ENCODE measurements at regions not wholly inside any gene's neighbourhood (a gene's known extent, or its start where the extent isn't known, plus 50 kb on each side); places are given as distances from the start of the nearest gene placed in this dataset.
"Not testable (repeated sequence)": the region's sequence is repeated elsewhere in the genome, so short reads cannot be mapped to it uniquely, and the experiment has no call there.

- not testable (repeated sequence) for H3K4me1 ChIP-seq (ENCODE audit: insufficient read depth, low read length); H3K4me3 ChIP-seq (ENCODE audit: low read length); H3K27me3 ChIP-seq (ENCODE audit: insufficient read depth, low read length); H3K9me3 ChIP-seq (ENCODE audit: low read depth, low read length)
These were observed 69.0 kb downstream of the TMEM121 start for GRCh38 chr14:105595346-105595745.

DNA sequence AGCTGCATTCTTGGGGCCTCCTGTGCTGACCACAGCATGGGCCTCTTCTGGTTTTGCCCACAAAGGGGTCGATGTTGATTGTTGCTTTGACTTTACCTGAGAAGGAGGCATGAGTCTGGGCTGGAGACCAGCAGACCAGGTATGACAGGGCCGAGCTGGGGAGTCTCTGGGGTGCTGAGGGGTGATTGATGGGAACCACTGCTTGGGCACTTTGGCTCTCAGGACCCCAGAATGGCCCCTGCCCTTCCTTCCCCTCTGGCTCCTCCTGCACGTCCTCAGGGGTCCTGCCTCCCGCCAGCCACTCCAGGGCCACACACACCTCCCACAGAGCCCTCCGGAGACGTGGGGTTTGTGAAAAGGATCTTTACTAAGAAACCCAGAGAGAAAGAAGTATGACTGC lies 70.0 kb downstream of the TMEM121 start:
- not testable (repeated sequence) for H3K9me3 ChIP-seq (ENCODE audit: low read depth, low read length); H3K4me3 ChIP-seq (ENCODE audit: low read length); H3K4me1 ChIP-seq (ENCODE audit: insufficient read depth, low read length); H3K27me3 ChIP-seq (ENCODE audit: insufficient read depth, low read length)

GRCh38 chr14:105598040-105598763 lies 71.8 kb downstream of the TMEM121 start:
- H3K27me3 ChIP-seq (ENCODE audit: insufficient read depth, low read length); H3K4me1 ChIP-seq (ENCODE audit: insufficient read depth, low read length); H3K9me3 ChIP-seq (ENCODE audit: low read depth, low read length); H3K4me3 ChIP-seq (ENCODE audit: low read length): not testable (repeated sequence)

GRCh38 chr14:105598925-105599586 lies 72.7 kb downstream of the TMEM121 start:
- H3K4me1 ChIP-seq (ENCODE audit: insufficient read depth, low read length); H3K27me3 ChIP-seq (ENCODE audit: insufficient read depth, low read length); H3K4me3 ChIP-seq (ENCODE audit: low read length): not testable (repeated sequence)

DNA sequence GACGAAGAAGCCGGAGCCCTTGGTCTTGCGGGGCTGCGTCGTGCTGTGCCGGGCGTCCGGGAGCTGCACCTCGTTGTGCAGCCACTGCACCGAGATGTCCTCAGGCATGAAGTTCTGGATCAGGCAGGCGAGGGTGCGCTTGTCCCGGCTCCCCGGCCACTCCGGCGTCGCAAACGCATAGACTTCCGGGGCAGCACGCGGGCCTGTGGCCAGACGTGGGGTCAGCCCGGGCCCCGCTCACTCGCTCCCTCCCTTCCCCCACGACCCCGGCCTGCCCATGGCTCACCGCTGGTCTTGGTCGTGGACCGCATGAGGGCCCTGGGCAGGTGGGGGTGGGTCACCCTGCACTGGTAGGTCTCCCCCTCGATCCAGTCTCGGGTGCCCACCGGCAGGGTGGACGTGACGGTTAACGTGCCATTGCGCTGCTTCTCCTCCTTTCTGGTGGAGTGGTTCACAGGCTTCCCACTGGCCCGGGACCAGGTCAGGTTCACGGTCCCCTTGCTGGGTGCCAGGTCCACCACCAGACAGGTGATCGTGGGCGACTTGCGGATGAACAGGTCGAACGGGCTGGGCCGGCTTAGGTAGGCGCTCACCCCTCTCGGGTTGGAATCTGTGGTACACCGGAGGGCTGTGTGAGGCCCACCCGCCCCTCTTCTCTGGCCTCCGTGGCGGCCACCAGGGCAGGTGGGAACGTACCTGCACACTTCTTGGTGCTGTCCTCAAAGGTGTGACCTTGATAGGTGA lies 74.0 kb downstream of the TMEM121 start:
- H3K4me1 ChIP-seq (ENCODE audit: insufficient read depth, low read length); H3K27me3 ChIP-seq (ENCODE audit: insufficient read depth, low read length); H3K4me3 ChIP-seq (ENCODE audit: low read length); H3K9me3 ChIP-seq (ENCODE audit: low read depth, low read length): not testable (repeated sequence)

More at GRCh38 chr14:105598925-105599586, 72.7 kb downstream of the TMEM121 start:
- H3K9me3 ChIP-seq (ENCODE audit: low read depth, low read length), result not testable (repeated sequence)

DNA sequence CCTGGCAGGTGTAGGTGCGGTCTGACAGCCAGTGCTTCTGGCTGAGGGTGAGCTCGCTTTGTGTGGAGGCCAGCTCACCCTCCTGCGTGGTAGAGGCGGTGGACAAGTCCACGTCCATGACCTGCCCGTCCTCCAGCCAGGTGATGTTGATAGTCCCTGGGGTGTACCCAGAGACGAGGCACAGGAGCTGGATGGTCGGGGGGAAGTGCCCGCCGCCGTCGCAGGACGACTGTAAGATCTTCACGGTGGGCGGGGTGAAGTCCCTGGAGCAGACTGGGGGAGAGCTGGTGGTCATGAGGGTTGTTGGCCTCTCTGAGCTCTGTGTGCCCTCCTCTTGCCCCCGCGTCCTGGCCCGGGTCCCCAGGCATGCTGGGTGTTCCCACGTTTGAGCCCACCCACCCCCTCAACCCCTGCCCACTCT lies 74.6 kb downstream of the TMEM121 start:
- H3K27me3 ChIP-seq (ENCODE audit: insufficient read depth, low read length), result no peaks in the 10 kb centered on the region
- no peaks in the 10 kb centered on the region for H3K4me1 ChIP-seq (ENCODE audit: insufficient read depth, low read length)
- no peak overlapping the region for H3K4me3 ChIP-seq (ENCODE audit: low read length)
- H3K9me3 ChIP-seq (ENCODE audit: low read depth, low read length), result no peaks in the 10 kb centered on the region

GRCh38 chr14:105601360-105602242 lies 75.2 kb downstream of the TMEM121 start:
- no peaks in the 10 kb centered on the region for H3K9me3 ChIP-seq (ENCODE audit: low read depth, low read length)
- no peak overlapping the region for H3K4me3 ChIP-seq (ENCODE audit: low read length)
- no peaks in the 10 kb centered on the region for H3K4me1 ChIP-seq (ENCODE audit: insufficient read depth, low read length)
- H3K27me3 ChIP-seq (ENCODE audit: insufficient read depth, low read length), result no peaks in the 10 kb centered on the region

DNA sequence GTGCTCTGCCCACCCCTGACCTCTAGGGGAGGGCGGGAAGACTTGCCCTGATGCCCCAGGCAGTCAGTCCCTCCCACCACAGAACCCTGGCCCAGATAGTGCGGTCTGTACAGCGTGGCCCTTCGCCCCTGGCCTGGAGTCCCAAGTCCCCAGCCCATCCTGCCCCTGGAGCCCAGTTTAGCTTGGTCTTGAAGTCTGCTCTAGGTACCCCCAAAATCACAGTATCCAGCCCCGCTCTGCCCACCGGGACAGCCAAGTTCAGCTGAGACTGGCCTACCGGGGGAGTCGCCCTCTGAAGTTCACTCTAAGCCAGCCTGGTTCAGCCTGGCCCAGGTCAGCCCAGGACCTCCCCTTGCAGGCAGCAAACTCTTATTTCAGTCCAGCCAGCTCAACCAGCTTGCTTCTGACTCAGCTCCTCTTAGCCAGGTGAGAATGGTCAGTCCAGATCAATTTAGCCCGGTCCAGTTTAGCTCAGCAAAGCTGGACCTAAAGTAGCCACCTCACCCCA lies 75.9 kb downstream of the TMEM121 start:
- no peaks in the 10 kb centered on the region for H3K27me3 ChIP-seq (ENCODE audit: insufficient read depth, low read length)
- no peak overlapping the region for H3K4me3 ChIP-seq (ENCODE audit: low read length)
- no peaks in the 10 kb centered on the region for H3K4me1 ChIP-seq (ENCODE audit: insufficient read depth, low read length)
- no peaks in the 10 kb centered on the region for H3K9me3 ChIP-seq (ENCODE audit: low read depth, low read length)

DNA sequence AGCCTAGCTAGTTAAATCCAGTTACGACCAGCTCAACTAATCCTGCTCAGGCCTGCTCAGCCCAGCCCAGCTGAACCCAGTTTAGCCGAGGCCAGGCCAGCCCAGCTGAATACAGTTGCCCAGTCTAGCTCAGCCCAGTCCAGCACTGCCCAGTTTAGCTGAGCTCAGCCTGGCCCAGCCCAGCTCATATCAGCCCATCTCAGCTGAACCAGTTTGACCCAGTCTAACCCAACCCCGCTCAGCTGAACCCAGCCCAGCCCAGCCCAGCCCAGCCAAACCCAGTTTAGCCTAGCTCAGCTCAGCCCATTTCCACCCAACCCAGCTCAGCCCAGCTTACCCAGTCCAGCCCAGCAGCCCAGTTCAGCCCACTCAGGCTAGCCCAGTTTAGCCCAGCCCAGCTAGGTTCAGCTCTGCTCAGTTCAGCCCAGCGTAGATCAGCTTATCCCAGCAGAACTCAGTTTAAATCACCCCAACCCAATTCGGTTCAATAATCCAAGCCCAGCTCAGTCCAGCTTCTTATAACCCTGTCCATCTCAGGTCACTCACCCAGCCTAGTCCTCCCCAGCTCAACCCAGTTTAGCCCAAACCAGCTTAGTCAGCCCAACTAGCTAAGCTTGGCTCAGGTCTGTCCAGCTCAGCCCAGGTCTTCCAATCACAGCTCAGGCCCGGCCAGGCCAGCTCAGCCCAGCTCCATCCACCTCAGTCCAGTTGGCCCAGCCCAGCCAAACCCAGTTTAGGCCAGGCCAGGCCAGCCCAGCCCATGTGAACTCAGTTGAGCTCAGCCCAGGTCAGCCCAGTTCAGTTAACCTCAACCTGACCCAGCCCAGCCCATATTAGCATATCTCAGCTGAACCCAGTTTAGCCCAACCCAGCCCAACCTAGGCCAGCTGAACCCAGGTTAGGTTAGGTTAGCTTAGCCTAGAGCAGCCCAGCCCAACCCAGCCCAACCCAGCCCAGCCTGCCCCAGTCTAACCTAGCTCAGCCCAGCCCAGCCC lies 76.7 kb downstream of the TMEM121 start:
- H3K4me3 ChIP-seq (ENCODE audit: low read length), result no peak overlapping the region
- H3K27me3 ChIP-seq (ENCODE audit: insufficient read depth, low read length), result no peaks in the 10 kb centered on the region
- H3K4me1 ChIP-seq (ENCODE audit: insufficient read depth, low read length), result no peaks in the 10 kb centered on the region
- no peaks in the 10 kb centered on the region for H3K9me3 ChIP-seq (ENCODE audit: low read depth, low read length)

DNA sequence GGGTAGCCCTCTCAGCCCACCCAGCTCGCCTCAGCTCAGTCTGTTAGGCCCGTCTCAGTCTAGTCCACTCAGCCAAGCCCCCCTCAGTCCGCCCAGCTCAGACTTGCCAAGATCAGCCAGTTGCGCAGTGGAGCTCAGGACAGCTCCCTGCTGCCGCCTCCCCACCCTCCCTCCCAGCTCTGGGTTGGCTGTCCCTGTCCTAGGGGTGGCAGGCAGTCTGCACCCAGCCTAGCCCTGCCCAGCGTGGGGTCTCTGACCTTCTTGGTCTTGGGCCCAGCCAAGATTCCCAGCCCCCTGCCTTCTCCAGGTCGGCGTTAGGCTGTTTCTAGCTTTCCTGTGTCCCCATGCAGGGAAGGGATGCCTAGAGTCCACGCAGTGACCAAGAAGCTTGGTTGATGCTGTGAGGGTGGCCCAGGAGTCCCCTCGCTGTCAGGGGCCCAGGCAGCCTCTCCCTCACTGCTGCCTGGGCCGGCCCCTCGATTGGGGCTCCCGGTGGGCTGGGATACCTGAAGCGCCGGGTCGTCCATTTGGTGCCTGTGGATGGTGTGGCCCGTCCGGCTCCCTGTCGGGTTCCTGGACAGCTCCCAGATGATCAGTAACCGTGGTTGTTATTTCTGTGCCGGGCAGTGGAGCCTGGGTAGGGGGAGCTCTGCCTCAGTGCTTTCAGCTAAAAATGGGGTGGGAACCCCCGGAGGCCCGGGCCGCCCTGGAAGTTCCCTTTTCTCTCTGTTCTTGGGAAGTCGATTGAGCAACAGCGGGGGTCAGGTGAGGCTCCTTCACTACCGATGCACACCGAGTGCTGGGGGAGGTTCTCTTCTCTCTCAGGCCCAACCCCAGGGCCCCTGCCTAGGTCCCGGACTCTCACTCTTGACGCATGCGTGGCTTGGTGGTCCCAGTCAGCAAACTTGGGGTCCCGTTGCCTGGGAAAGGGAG lies 78.4 kb downstream of the TMEM121 start:
- not testable (repeated sequence) for H3K9me3 ChIP-seq (ENCODE audit: low read depth, low read length); H3K4me3 ChIP-seq (ENCODE audit: low read length); H3K4me1 ChIP-seq (ENCODE audit: insufficient read depth, low read length); H3K27me3 ChIP-seq (ENCODE audit: insufficient read depth, low read length)

DNA sequence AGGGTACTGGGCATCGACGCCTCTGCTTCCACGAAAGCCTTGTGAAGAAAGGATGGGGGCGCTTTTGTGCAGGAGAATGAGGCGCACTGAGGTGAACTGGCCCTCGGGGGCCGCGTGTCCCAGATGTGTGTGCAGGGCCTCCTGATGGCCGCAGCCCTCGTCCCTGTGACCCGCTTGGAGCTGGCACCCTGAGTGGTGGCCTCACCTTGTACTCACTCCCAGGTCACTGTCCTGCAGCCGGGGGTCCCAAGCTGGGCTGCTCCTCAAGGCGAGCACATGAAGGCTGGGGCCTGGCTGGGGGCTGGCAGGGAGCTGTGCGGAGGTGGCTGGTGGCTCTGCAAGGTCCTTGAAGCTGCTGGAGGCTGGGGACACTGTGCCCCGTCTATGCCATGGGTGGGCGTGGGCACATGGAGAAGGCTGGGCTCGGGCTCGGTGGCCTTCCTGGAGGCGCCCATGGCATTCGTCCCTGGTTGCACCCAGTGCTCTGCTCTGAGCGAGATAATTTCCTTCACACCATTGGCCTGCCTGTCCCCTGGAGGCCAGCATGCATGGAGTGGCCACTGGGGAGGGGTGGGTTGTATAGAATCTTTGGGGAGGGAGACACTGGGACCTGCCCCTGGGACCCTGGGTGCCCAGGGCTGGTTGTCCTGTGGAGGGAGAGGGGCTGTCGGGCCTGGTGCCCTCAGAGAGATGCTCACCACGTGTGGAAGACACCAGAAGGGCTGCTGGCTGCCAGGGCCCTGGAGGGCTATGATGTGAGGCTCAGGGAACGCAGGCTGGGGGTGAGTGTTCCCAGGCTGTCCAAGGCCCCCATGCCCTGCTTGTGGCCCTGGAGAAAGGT lies 79.3 kb downstream of the TMEM121 start:
- Histone ChIP-seq H3K4me1 (ENCODE audit: insufficient read depth, low read length) (no peaks in the 10 kb centered on the region), H3K27me3 (ENCODE audit: insufficient read depth, low read length) (no peaks in the 10 kb centered on the region), H3K9me3 (ENCODE audit: low read depth, low read length) (no peaks in the 10 kb centered on the region)

DNA sequence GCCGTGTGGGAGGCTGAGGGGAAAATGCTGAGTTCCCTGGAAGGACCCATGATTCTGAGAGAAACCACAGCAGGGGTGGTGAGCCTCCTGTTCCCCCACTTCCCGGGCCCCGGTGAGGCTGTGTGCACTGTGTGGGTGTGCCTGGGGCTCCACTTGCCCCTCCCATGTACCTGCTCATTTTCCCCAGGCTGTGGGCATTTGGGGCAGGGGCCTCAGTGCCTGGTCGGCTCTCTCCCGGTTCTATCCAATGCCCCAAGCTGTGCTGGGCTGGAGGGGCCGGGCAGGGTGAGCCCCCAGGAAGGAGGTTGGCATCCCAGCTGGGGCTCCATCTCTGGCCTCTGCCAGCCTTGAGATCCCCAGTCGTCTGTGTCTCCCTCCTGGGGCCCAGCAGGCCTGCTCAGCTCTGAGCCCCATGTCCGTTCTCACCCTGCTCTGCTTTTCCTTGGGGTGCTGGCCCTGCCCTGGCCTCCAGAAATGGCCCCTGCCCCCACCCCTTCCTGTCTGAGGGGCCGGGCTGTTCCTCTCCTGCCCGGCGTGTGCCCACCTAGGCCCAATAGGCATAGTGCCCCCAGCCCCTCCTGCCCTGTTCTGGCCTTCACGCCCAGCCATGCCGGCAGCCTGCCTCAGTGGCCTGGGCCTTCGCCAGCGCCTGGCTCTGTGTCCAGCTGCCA lies 80.1 kb downstream of the TMEM121 start:
- not testable (repeated sequence) for H3K4me1 ChIP-seq (ENCODE audit: insufficient read depth, low read length); H3K9me3 ChIP-seq (ENCODE audit: low read depth, low read length); H3K4me3 ChIP-seq (ENCODE audit: low read length); H3K27me3 ChIP-seq (ENCODE audit: insufficient read depth, low read length)

More for the DNA sequence above, 79.3 kb downstream of the TMEM121 start:
- H3K4me3 ChIP-seq (ENCODE audit: low read length), result no peak overlapping the region

All from mononuclear cell (primary cell).